ENCODE measurements at regions not wholly inside any gene's neighbourhood (a gene's known extent, or its start where the extent isn't known, plus 50 kb on each side); places are given as distances from the start of the nearest gene placed in this dataset.

DNA sequence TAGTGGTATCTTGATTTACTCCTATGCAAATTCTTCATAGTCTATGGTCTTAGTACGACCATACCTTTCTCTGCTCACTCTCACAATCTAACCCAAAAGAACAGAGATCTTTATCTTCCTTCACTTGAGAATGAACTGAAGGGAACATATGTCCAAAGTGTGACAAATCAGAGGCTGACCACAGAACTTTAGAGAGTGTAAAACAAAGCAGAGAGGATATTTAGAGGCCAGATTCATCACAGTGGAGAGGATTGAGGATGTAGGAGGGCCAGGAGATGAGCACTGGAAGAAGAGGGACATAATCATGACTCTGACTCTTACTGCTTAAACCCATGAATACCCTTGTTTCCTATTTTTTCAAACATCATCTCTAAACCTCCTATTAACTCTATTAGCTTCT is 935.3 kb upstream of the PHF14 start:
- no peak for DNase-seq

DNA sequence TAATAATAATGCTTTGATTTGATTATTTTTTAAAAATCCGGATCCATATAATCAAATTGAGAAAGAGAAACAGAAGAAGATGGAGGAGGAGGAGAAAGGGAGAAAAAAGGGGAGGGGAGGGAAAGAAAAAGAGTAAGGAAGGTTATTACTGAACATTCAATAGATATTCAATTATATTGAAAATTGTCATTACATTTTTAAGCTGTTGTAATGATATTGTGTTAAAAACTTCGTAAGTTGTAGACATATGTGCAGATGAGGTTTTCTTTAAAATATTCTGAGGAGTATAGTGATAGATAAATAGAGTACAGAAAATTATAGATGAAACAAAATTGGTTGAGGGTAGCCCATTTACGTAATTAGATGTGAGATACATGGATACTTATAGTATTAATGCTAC is 933.0 kb upstream of the PHF14 start:
- DNase-seq: no peak

DNA sequence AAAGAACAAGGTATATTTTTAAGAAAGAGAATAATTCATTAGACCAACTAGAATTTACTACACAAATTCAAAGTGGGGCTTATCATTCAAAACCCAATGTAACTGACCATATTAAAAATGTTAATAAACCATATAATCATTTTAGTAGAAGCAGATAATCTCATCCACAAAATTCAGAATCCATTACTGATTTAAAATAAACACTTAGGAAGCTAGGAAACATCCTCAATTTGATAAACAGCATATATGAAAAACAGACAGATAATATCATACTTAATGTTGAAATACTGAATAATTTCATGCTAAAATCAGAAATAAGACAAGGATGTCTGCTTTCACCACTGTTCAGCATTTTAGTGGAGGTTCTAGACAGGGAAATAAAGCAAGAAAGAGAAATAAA is 902.8 kb upstream of the PHF14 start:
- DNase-seq: no peak

DNA sequence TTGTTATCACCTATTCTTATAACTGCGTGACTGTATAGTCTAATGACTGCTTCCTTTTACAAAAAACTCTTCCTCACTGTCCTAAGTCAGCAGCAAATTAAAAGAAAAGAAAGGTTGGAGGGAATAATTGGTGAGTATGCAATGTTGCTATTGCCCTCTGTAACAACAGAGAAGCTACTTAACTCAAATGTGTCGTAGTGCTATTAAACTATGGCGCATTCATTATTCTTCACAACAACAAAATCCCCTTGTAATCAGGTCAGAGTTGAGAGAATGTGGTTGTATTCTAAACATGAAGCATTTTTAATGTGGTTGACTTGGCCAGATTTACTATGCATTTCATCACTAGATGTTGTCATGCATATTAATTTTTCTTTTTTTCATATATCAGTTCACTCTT is 897.8 kb upstream of the PHF14 start:
- no peak for DNase-seq

DNA sequence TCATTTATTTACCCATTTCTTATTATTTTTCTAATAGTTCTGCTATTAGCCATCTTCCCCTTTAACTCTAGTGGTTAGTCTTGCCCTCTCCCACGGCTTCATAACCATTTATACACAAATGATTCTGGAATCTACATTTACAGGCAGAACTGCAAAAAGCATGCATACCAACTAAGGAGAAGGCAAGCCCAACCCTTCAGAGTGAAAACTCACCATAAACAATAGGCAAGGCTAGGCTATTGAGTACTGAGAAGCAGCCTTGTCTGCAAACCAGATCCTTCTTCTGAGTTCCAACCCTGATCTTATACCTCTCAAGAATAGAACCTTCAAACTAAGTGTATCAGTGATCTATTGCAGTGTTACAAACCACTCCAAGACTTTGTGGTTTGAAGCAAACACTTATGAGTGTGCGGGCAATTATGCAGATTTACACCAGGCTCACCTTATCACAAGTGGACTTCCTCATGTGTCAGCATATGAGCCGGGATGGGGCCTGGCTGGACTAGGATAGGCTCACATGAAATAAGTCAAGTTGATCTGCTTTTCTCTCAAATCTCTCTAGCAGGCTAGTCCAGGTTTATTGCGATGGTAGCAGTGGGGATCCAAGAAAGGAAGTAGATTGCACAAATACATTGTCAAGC is 896.9 kb upstream of the PHF14 start:
- DNase-seq: no peak

DNA sequence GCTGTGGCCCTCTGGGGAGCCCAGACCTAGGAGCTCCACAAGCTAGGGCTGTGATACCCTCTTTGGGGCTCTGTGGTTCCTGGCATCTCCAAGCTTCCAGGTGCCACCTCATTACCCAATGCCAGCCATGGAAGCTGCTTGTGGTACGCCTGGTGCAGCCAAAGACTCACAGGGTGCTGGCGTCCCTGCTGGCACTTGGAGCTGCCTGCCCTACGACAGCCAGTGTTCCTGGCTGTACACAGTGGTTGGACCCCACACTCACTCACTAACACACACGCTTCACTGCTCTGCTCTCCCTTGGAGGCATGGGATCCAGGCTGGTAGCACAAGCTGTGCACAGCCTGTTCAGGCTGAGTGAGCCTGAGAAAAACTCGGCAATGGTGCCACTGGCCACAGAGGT is 894.1 kb upstream of the PHF14 start:
- DNase-seq: no peak

DNA sequence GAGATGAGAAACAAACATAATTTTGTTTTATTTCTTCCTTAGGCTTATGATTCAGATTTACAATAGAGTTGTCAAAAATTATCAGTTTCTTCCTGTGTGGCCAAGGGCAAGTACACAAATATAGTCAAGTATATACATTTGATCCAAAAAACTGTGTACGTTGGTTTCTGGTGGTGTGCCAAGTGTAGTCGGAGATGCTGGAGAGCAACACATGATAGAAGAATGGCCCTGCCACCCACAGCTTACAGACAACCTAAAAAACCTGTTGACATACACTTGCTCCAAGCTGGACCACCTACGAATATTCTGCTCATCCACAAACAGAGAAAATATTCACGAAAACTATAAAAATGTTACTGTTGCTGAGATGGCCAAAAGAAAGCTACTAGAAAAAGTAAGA is 890.8 kb upstream of the PHF14 start:
- DNase-seq: no peak

DNA sequence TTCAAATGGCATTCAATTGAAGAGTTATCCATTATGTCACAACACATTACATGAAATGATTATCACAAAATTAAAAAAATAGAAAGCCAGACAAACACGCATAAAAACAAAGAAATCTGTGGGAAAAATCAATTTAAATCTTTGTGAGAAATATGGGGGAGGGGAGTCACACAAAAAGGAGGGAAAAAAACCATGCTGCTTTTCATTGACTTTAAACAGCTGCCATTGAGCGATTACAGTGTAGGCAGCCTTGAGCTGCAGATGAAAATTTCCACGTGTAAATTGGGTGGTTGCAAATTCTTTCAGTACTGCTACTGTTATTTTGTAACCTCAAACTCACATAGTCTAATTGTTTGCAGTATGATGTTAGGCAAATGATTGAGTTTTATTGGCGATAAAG is 889.9 kb upstream of the PHF14 start:
- DNase-seq: no peak

DNA sequence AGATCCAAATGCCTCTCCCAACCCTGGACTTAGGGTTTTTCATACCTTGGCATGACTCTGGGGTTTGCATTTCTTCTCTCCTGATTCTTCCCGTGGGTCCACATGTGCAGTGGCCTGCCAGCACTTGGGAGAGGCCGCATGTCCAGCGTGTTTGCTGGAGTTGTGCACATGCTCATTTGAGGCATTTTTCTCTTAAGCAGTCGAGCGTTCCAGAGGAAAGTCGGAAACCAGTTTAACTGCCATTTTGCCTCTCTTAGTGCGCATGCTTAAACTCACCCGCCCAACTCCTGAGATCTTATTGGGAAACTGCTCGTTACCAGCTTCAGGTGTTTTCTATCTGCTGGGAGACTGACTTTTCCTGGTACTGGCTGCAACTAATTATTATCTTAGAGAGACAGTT is 888.4 kb upstream of the PHF14 start:
- DNase-seq: no peak

DNA sequence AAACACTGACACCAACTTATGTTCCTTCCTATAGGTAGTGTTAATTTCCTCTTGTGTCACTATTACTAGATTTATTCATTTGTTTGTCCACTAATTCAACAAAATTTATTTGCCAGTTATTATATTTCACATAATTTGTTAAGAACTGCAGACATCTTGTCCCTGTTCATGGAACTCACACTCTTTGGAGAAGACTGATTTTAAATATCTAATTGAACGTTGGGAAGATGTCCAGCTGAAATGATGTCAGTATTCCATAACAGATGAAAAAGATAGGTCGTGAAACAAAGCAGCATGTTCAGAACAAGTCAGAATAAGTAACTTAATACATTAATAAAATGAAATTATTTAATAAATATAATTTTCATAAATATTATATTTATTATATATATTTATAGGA is 873.1 kb upstream of the PHF14 start:
- no peak for DNase-seq

DNA sequence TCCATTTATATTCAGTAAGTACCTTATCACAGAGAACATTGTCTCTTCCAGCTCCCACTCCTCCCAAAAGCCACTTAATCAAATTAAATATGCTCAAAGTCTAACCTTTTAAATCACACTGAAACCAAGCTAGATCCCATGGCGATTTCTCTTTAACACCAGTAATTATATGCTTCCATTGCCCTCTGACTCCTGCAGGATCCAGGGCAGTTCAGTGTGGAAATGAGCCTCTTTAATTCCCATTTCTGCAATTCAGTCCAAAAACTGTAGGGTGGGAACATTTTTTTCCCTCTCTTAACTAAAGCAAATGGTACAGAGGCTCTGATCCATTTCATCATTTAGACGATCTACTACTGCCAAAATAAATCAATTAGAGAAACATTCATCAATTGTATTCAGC is 872.3 kb upstream of the PHF14 start:
- DNase-seq: no peak

DNA sequence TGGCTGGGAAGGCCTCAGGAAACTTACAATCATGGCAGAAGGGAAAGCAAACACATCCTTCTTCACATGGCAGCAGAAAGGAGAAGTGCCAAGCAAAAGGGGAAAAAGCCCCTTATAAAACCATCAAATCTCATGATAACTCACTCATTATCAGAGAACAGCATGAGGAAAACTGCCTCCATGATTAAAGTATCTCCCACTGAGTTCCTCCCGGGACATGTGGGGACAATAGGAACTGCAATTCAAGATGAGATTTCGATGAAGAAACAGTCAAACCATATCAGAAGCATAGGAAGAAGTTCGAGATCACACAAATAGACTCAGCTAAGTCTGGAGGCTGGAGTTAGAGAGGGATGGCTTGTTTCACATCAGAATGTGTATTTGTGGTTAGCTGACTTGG is 869.4 kb upstream of the PHF14 start:
- DNase-seq: no peak

DNA sequence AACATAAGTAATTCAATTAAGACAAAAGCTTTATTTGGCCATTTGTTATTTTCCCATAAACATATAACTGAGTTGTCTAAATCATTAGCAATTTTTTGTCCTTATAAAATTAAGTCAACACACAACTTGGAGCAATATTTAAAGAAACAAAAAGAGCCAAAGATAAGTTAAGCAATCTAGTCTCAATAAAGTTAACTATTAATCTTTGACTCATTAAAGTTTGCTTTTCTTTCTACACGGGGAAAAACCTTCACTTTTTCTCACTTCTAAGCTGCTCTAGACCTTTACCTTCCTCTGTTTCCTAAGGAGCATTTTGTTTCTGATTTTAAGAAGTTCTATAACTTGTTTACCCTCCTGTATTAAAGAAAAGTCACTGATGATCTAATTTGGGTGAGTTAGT is 867.1 kb upstream of the PHF14 start:
- DNase-seq: no peak

DNA sequence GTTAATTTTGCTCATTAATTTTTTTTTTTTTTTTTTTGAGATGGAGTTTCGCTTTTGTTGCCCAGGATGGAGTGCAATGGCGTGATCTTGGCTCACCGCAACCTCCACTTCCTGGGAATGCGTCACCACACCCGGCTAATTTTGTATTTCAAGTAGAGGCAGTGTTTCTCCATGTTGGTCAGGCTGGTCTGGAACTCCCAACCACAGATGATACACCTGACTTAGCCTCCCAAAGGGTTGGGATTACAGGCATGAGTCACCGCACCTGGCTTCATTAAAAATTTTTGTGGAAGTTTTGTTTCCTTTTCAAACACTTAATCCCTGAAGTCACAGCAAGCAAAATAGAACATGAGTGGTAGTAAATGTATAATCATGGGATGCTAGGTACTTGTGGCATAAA is 857.2 kb upstream of the PHF14 start:
- DNase-seq: no peak

DNA sequence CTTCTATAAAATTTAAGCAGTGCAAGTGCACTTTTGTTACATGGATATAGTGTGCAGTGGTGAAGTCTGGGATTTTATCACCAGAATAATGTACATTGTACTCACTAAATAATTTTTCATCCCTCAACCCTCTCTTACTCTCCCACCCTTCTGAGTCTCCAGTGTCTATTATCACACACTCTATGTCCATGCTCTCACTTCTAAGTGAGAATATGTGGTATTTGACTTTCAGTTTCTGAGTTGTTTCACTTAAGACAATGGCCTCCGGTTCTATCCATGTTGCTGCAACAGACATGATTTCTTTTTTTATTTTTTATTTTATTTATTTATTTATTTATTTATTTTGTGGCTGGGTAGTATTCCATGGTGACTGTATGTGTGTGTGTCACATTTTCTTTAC is 855.9 kb upstream of the PHF14 start:
- no peak for DNase-seq

DNA sequence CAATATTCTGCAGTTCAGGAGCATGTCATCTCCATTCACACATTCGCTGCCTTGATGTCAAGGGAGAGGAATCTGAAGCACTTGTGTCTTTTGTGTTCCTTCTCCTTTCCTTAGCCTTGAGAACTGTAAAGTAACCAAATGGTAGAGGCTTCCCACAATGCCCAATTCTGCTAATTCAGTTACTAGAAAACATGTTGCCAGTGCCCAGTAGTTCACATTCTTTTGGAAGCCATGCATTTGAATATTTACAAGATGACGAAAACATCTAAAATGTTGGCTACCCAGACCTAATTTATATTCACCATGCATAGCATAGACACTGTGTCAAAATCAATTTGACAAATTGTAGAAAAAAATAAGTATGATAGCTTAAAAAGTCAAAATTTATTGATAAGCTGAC is 852.7 kb upstream of the PHF14 start:
- no peak for DNase-seq

DNA sequence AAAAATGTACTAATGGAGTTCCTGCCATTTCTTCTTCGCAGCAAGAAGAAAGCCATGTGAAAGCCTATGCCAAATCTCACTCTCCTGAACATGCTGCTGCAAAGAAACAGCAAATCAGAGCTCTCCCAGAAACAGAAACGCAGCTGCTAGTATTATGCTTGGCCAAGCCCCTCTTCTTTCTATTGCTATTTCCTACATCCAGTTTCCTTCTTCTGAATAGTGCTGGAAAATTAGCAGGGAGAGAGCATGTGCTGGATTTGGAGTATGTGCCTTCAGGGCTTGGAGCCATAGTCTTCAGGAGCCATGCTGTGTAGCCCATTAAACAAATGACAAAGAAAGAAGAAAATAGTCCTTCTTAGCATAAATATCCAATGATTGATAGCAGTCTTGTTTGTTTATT is 852.0 kb upstream of the PHF14 start:
- no peak for DNase-seq

DNA sequence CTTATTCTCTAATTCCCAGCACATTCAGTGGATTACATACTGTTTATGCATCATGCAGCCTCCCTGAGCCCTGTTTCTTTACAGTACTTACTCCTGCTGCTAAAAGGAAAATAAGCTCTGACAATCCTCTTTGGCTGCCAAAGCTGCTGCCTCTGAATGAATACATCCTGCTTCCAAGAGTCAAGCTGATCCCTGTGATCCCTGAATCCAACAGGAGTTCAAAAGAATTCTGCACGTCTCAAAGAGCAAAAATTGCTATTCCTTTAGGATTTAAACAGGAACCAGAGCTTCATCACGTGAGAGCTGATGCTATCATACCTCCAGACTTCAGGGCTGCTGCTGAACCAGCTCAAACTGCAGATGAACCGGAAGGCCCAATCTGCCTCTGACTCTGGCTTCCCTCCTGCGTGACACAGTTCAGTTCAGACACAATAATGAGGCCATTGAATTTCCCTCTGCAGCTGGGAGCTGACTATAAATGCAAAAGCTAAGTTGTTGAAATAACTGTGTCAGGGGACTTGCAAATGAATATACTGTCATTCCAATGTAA is 851.0 kb upstream of the PHF14 start:
- no peak for DNase-seq

DNA sequence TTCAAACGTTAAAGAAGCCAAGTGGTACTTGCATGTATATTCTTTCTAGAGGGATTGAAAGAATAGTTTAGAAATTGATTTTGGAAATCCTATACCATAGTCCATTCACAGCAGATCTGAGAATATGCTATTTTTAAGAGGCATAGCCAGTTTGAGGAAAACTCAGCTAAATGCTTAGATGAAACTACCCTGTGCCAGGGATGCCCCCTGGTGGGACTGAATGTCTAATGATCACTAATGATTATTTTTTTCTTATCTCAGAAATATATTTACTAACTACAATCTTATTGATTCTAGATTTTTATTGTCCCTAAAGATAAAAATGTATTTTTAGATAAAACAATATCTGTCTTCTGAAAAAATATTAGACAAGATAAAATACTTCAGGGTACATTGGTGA is 844.9 kb upstream of the PHF14 start:
- DNase-seq: no peak

DNA sequence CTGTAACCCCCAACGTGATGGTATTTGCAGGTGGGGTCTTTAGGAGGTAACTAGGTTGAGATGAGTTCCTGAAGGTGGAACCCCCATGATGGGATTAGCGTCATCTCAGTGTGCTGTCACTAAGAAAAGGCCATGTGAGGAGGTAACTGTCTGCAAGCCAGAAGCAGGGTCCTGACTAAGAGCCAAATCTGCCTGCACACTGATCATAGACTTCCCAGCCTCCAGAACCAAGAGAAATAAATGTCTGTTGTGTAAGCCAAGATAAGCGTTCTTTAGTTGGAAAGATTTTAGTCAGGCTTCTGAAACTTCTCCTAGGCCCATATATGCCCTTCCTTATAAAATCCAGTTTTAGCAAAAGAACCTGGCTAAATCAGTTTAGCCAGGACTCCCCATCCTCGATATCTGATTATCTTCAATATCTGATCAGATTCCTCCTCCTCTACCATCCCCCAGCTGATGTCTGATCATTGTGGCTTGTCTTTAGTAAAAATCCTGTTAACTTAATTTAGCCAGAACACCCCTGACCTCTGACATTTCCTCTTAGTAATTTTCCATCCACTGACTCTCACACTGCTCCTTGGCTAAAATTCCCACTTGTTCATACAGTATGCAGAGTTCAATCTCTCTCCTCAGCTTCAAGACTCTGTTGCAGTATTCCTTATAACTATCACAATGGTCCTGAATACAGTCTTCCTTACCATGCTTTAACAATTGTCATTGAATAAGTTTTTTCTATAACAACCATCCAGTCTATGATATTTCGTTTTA is 835.4 kb upstream of the PHF14 start:
- no peak for DNase-seq

DNA sequence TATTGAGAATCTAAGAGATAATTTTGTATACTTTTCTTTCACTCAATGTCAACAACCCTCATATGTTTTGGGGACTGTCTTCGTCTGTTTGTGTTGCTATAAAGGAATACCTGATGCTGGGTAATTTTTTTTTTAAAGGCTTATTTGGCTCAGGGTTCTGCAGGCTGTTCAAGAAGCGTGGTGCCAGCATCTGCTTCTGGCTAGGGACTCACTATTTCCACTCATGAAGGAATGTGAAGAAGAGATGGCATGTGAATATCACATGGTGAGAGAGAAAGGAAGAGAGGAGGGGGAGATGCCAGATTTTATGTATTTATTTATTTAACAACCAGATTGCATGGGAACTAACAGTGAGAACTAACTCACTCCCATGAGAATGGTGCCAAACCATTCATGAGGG is 827.4 kb upstream of the PHF14 start:
- no peak for DNase-seq

DNA sequence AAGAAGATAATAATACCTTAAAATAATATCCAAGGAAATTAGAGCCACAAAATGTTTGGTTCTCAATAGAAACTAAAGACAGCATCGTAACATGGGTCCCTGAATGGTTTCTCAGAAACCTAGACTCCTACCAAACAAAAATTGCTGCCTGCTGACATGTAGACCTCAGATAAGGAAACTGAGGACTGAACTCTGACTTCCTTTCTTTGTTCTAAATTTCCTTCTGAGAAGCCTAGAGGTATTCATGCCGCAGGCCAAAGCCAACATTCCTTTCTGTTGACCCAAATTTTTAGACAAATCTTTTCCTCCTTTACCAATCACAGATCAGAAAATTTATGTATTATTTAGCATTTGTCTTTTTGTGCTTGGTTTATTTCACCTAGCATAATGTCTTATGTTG is 816.7 kb upstream of the PHF14 start:
- DNase-seq: no peak

DNA sequence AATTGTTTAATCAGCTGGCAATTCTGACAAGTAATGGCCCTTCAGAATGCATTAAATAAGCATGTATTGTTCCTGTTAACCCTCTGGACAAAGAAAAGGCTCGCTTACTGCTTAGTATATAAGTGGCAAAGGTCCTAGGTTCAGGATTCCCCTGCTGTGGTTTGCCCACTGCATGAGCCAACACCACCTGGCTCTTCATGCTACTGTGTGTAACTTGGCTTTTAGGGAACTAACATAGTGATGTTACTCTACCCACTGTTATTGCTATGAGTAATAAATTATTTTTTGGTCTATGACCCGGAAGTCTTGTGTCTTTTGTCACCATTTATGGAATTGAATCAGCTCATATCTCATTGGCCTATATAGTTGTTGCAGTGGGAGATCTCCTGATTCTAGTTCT is 791.7 kb upstream of the PHF14 start:
- no peak for DNase-seq

DNA sequence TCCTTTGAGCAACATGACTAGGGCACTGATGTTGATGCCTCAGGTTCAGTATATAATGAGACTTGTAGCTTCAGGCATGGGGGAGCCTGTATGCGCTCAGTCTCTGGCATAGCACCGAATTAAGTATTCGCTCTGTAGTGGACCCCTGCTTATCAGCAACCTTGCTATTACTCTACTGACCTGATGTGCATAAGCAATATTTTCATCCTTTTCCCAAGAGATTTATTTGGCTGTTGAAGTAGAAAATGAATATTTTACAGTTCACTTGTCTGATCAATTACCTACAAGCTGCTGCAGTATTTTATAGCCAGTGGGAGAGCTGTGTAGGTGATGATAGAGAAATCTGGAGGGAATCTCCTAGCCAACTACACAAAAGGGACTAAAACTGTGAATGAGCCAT is 781.6 kb upstream of the PHF14 start:
- DNase-seq: no peak

DNA sequence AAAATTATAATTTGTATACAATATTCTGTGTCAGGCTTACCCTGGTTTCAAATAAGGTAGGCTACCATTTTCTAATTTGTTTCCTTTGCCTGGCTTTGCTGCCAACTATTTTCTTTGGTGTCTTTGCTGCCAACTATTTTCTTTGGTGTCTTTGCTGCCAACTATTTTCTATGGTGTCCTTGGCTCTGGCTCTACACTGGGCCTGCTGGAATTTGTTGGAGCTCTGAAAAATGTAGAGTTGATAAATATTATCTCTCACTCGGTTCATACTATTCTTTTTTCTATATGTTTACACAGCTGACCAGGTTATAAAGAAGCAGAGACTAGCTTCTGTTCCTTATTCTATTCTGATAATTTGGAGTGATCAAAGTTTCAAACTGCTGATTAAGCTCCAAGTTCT is 768.0 kb upstream of the PHF14 start:
- no peak for DNase-seq
